GM12878 (cell line): ENCODE measurements at regions not wholly inside any gene's neighbourhood (a gene's known extent, or its start where the extent isn't known, plus 50 kb on each side); places are given as distances from the start of the nearest gene placed in this dataset.

Experiments used
- ATAC-seq: fragments of 200-7000 bp; cut with Tn5 transposase; 3 replicates; pipeline ENCODE4 v1.9.1; 2020; ENCODE audit warnings: mild to moderate bottlenecking, moderate library complexity
- BruUV-seq: library from RNA; stranded (reverse); fragments of 400-500 nt; replicated peaks from 2 replicates; lab custom pipeline; 2021; lab: Mats Ljungman, UMichigan
- CTCF ChIA-PET: fragments of 300-600 bp; sonication (Branson Sonifier 250); formaldehyde crosslinking; extraction: SDS; loops from one replicate; lab custom pipeline; 2021; ENCODE audit warnings: inconsistent platforms; lab: Yijun Ruan, JAX
- POLR2A ChIA-PET: fragments of 350-600 bp; formaldehyde crosslinking; extraction: SDS; loops from one replicate; lab custom pipeline; 2021; ENCODE audit warnings: inconsistent platforms; lab: Charles Lee
- RAD21 ChIA-PET: fragments of 300-600 bp; sonication (Branson Sonifier 250); formaldehyde crosslinking; loops from one replicate; lab custom pipeline; 2023; ENCODE audit warnings: antibody characterized with exemption; ENCODE audit not compliant: unreplicated experiment; lab: Charles Lee
- SMC1A ChIA-PET: fragments of 300-600 bp; sonication (Branson Sonifier 250); formaldehyde crosslinking; loops from one replicate; lab custom pipeline; 2023; ENCODE audit not compliant: unreplicated experiment, uncharacterized antibody; lab: Charles Lee
- DNase-seq: peaks from one replicate; pipeline ENCODE4 v3.0.0-alpha.2; 2011; ENCODE audit warnings: low read depth, low spot score
- FAIRE-seq: peaks from 3 replicates; lab custom pipeline; 2011; peaks lifted over from hg19 to GRCh38; lab: Jason Lieb, UNC
- H2AFZ ChIP-seq: 2 replicates; pipeline ENCODE4 v1.6.0; 2011; ENCODE audit warnings: low read depth, low read length, control low read depth; ENCODE audit not compliant: control insufficient read depth
- H3K27ac ChIP-seq: 2 replicates; pipeline ENCODE4 v1.5.1; 2011; ENCODE audit warnings: control low read depth; ENCODE audit not compliant: control insufficient read depth, insufficient read depth
- H3K27me3 ChIP-seq, 2 experiments: replicated peaks in 1 of 2; 2 replicates each; pipeline versions ENCODE4 v1.6.0 to v1.6.1; 2011; ENCODE audit warnings: low read length in 1 of 2; ENCODE audit not compliant: control insufficient read depth in 2 of 2, insufficient read depth in 2 of 2
- H3K36me3 ChIP-seq, 2 experiments: 2 replicates each; pipeline ENCODE4 v1.5.1; 2011; ENCODE audit warnings: low read length in 1 of 2; ENCODE audit not compliant: control insufficient read depth in 2 of 2, insufficient read depth in 2 of 2
- H3K4me1 ChIP-seq: 2 replicates; pipeline ENCODE4 v1.6.1; 2011; ENCODE audit warnings: mild to moderate bottlenecking, low read length, moderate library complexity, mixed read lengths; ENCODE audit not compliant: control insufficient read depth, insufficient read depth
- H3K4me2 ChIP-seq: 2 replicates; pipeline ENCODE4 v1.6.0; 2011; ENCODE audit warnings: control low read depth; ENCODE audit not compliant: control insufficient read depth, insufficient read depth
- H3K4me3 ChIP-seq: fragments of 200-600 bp; sonication (generic); 2 replicates; pipeline ENCODE4 v1.5.1; 2016
- H3K79me2 ChIP-seq: 2 replicates; pipeline ENCODE4 v1.6.0; 2011; ENCODE audit warnings: low read length; ENCODE audit not compliant: control insufficient read depth, insufficient read depth
- H3K9ac ChIP-seq: 2 replicates; pipeline ENCODE4 v1.8.0; 2011; ENCODE audit warnings: low read length, control low read depth, mixed read lengths; ENCODE audit not compliant: control insufficient read depth, insufficient read depth
- H3K9me3 ChIP-seq: replicated peaks from 3 replicates; pipeline ENCODE4 v1.5.1; 2011; ENCODE audit warnings: mild to moderate bottlenecking, low read length; ENCODE audit not compliant: control insufficient read depth, insufficient read depth
- H4K20me1 ChIP-seq: 2 replicates; pipeline ENCODE4 v1.6.0; 2011; ENCODE audit not compliant: control insufficient read depth, insufficient read depth
- HDGF ChIP-seq: fragments of 450-650 bp; IDR thresholded peaks from 2 replicates; pipeline ENCODE4 v1.6.1; 2016; ENCODE audit warnings: antibody characterized with exemption
- HSF1 ChIP-seq: fragments of 150-350 bp; IDR thresholded peaks from 2 replicates; pipeline ENCODE4 v1.6.1; 2014; ENCODE audit warnings: mild to moderate bottlenecking, low read depth, low read length
- TAF1 ChIP-seq: IDR thresholded peaks from 2 replicates; pipeline ENCODE4 v1.6.1; 2011; ENCODE audit warnings: mild to moderate bottlenecking, low read depth, low read length, borderline replicate concordance
- ZBED1 ChIP-seq: IDR thresholded peaks from 2 replicates; pipeline ENCODE4 v1.6.1; 2016; ENCODE audit warnings: borderline replicate concordance
- WGBS: methylation state at CpG from one replicate; pipeline ENCODE4 v1.1.6; 2016; ENCODE audit warnings: low lambda C conversion rate; ENCODE audit not compliant: insufficient replicate concordance, insufficient coverage; ENCODE audit errors: missing lambda C conversion rate; 5-methylcytosine and 5-hydroxymethylcytosine counted together
- in situ Hi-C: fragments of 300-500 bp; cut with MboI; formaldehyde crosslinking; loops from 9 replicates; pipeline ENCODE4 v1.14.3; 2018; ENCODE audit warnings: mixed read lengths
- intact Hi-C: fragments of 100-400 bp; cut with micrococcal nuclease; formaldehyde crosslinking; loops from one replicate; pipeline ENCODE4 v1.14.2; 2022; ENCODE audit not compliant: unreplicated experiment

GRCh38 chr1:94743862-94744261, 76.3 kb upstream of the SLC44A3 start:
- H4K20me1 ChIP-seq, result no peaks in the 10 kb centered on the region
- 0% methylated on average over 1 of the region's 1 CpG for WGBS
- in situ Hi-C loops (no loop called here), intact Hi-C loops (no loop called here)
- H2AFZ ChIP-seq, result no peak overlapping the region
- H3K9me3 ChIP-seq, result no peaks in the 10 kb centered on the region
- no peak overlapping the region for H3K9ac ChIP-seq
- no peak overlapping the region for H3K4me3 ChIP-seq
- no peak overlapping the region for H3K4me2 ChIP-seq
- ChIA-PET CTCF (no interaction called here), POLR2A (no interaction called here), RAD21 (interaction anchor here (0.8 kb wide), 1 partner anchor 57 kb away, joined by 3 read pairs; no protein-coding TSS in a partner anchor), SMC1A (no interaction called here)
- BruUV-seq, result no TSS peak
- DNase-seq, result no peak
- no peak overlapping the region for H3K27ac ChIP-seq
- no peaks in the 10 kb centered on the region for H3K27me3 ChIP-seq
- ATAC-seq, result no peak
- no peak for FAIRE-seq
- no peaks in the 10 kb centered on the region for H3K36me3 ChIP-seq
- H3K79me2 ChIP-seq, result no peaks in the 10 kb centered on the region
- H3K4me1 ChIP-seq, result no peaks in the 10 kb centered on the region
- TF ChIP-seq TAF1, result no peak

- Histone ChIP-seq H3K4me3 (no peak overlapping the region), H3K9ac (no peak overlapping the region), H4K20me1 (no peaks in the 10 kb centered on the region), H3K27me3 (no peaks in the 10 kb centered on the region), H3K9me3 (no peaks in the 10 kb centered on the region), H3K4me2 (no peak overlapping the region), H3K27ac (no peak overlapping the region), H3K79me2 (no peaks in the 10 kb centered on the region), H3K36me3 (no peaks in the 10 kb centered on the region), H3K4me1 (no peaks in the 10 kb centered on the region), H2AFZ (no peak overlapping the region)
- ChIA-PET CTCF (interaction anchor here (1.2 kb wide), 1 partner anchor 33 kb away, joined by 3 read pairs; no protein-coding TSS in a partner anchor), POLR2A (no interaction called here), RAD21 (no interaction called here), SMC1A (no interaction called here)
- TF ChIP-seq HSF1 (no peak), HDGF (no peak), ZBED1 (no peak)
- no TSS peak for BruUV-seq
- intact Hi-C loops (no loop called here), in situ Hi-C loops (no loop called here)
- WGBS, result 100% methylated on average over 2 of the region's 2 CpGs
- no peak for FAIRE-seq
- ATAC-seq, result no peak
- DNase-seq, result no peak
These were observed 78.2 kb upstream of the SLC44A3 start for GRCh38 chr1:94741996-94742395.
